ENCODE measurements at regions not wholly inside any gene's neighbourhood (a gene's known extent, or its start where the extent isn't known, plus 50 kb on each side); places are given as distances from the start of the nearest gene placed in this dataset.

GRCh38 chr14:54301359-54301758 is 95.4 kb upstream of the CDKN3 start:
- POLR2A ChIA-PET = no interaction called here
- Mint-ChIP-seq H3K27ac (no peak overlapping the region), H3K4me3 (no peak overlapping the region), H3K36me3 (no peaks in the 10 kb centered on the region), H3K9me3 (no peaks in the 10 kb centered on the region), H3K27me3 (peaks cover 10% of the 10 kb centered on the region), H3K4me1 (ENCODE audit: low read depth) (no peaks in the 10 kb centered on the region)
- intact Hi-C loops (cut with micrococcal nuclease) = no loop called here
- CTCF ChIA-PET = no interaction called here
- DNase-seq = no peak

- Mint-ChIP-seq H3K27me3 (peaks cover 2% of the 10 kb centered on the region), H3K4me3 (no peak overlapping the region), H3K9me3 (no peaks in the 10 kb centered on the region), H3K4me1 (ENCODE audit: low read depth) (no peaks in the 10 kb centered on the region), H3K36me3 (no peaks in the 10 kb centered on the region), H3K27ac (no peak overlapping the region)
- POLR2A ChIA-PET = no interaction called here
- CTCF ChIA-PET = interaction anchor here (2.0 kb wide), 1 partner anchor 41 kb away, joined by 6 read pairs; no protein-coding TSS in a partner anchor
- DNase-seq = no peak
- intact Hi-C loops (cut with micrococcal nuclease) = no loop called here
These were observed 90.0 kb upstream of the CDKN3 start for GRCh38 chr14:54306806-54307205.

- intact Hi-C loops (cut with micrococcal nuclease) = no loop called here
These were observed 87.2 kb upstream of the CDKN3 start for GRCh38 chr14:54309615-54310014.

GRCh38 chr14:54310151-54310850 is 86.5 kb upstream of the CDKN3 start:
- Mint-ChIP-seq H3K9me3 (no peaks in the 10 kb centered on the region), H3K36me3 (no peaks in the 10 kb centered on the region), H3K27me3 (peaks cover 5% of the 10 kb centered on the region), H3K4me1 (ENCODE audit: low read depth) (no peaks in the 10 kb centered on the region), H3K27ac (no peak overlapping the region), H3K4me3 (no peak overlapping the region)
- ChIA-PET POLR2A (no interaction called here), CTCF (no interaction called here)
- intact Hi-C loops (cut with micrococcal nuclease) = no loop called here
- no peak for DNase-seq

More at GRCh38 chr14:54309615-54310014, 87.2 kb upstream of the CDKN3 start:
- Mint-ChIP-seq H3K4me3 (no peak overlapping the region), H3K27ac (no peak overlapping the region), H3K9me3 (no peaks in the 10 kb centered on the region), H3K4me1 (ENCODE audit: low read depth) (no peaks in the 10 kb centered on the region), H3K36me3 (no peaks in the 10 kb centered on the region), H3K27me3 (peaks cover 2% of the 10 kb centered on the region)
- DNase-seq = no peak
- POLR2A ChIA-PET = no interaction called here
- CTCF ChIA-PET = no interaction called here

GRCh38 chr14:54310851-54311228 is 86.0 kb upstream of the CDKN3 start:
- ChIA-PET POLR2A (no interaction called here), CTCF (no interaction called here)
- H3K27ac Mint-ChIP-seq = no peak overlapping the region
- intact Hi-C loops (cut with micrococcal nuclease) = no loop called here
- no peaks in the 10 kb centered on the region for H3K9me3 Mint-ChIP-seq
- no peak overlapping the region for H3K4me3 Mint-ChIP-seq
- DNase-seq = no peak
- H3K4me1 Mint-ChIP-seq (ENCODE audit: low read depth) = no peaks in the 10 kb centered on the region
- no peaks in the 10 kb centered on the region for H3K36me3 Mint-ChIP-seq
- peaks cover 8% of the 10 kb centered on the region for H3K27me3 Mint-ChIP-seq

GRCh38 chr14:54312166-54312801 is 84.5 kb upstream of the CDKN3 start:
- CTCF ChIA-PET = interaction anchor here (0.6 to 2.2 kb wide), 3 partner anchors 35 to 741 kb away, joined by 3 to 6 read pairs (median 4); no protein-coding TSS in a partner anchor

GRCh38 chr14:54314365-54315104 is 82.3 kb upstream of the CDKN3 start:
- Mint-ChIP-seq H3K27me3 (peaks cover 8% of the 10 kb centered on the region), H3K4me3 (no peak overlapping the region), H3K27ac (no peak overlapping the region), H3K4me1 (ENCODE audit: low read depth) (no peaks in the 10 kb centered on the region), H3K36me3 (no peaks in the 10 kb centered on the region), H3K9me3 (no peaks in the 10 kb centered on the region)
- POLR2A ChIA-PET = no interaction called here
- CTCF ChIA-PET = interaction anchor here (2.2 kb wide), 1 partner anchor 33 kb away, joined by 6 read pairs; no protein-coding TSS in a partner anchor
- intact Hi-C loops (cut with micrococcal nuclease) = no loop called here
- DNase-seq = no peak

More at GRCh38 chr14:54312166-54312801, 84.5 kb upstream of the CDKN3 start:
- Mint-ChIP-seq H3K4me3 (no peak overlapping the region), H3K4me1 (ENCODE audit: low read depth) (no peaks in the 10 kb centered on the region), H3K36me3 (no peaks in the 10 kb centered on the region), H3K9me3 (no peaks in the 10 kb centered on the region), H3K27ac (no peak overlapping the region), H3K27me3 (peaks cover 8% of the 10 kb centered on the region)
- intact Hi-C loops (cut with micrococcal nuclease) = no loop called here
- DNase-seq = no peak
- POLR2A ChIA-PET = no interaction called here

GRCh38 chr14:54316652-54317051 is 80.2 kb upstream of the CDKN3 start:
- no peak for DNase-seq
- no peak overlapping the region for H3K27ac Mint-ChIP-seq
- peaks cover 14% of the 10 kb centered on the region for H3K27me3 Mint-ChIP-seq
- H3K9me3 Mint-ChIP-seq = no peaks in the 10 kb centered on the region
- intact Hi-C loops (cut with micrococcal nuclease) = no loop called here
- H3K4me3 Mint-ChIP-seq = no peak overlapping the region
- ChIA-PET POLR2A (no interaction called here), CTCF (no interaction called here)
- H3K36me3 Mint-ChIP-seq = no peaks in the 10 kb centered on the region
- no peaks in the 10 kb centered on the region for H3K4me1 Mint-ChIP-seq (ENCODE audit: low read depth)

GRCh38 chr14:54317391-54317790 is 79.4 kb upstream of the CDKN3 start:
- intact Hi-C loops (cut with micrococcal nuclease) = no loop called here
- ChIA-PET CTCF (interaction anchor here (0.7 kb wide), 1 partner anchor 44 kb away, joined by 3 read pairs; no protein-coding TSS in a partner anchor), POLR2A (no interaction called here)
- no peaks in the 10 kb centered on the region for H3K4me1 Mint-ChIP-seq (ENCODE audit: low read depth)
- peaks cover 16% of the 10 kb centered on the region for H3K27me3 Mint-ChIP-seq
- no peak overlapping the region for H3K4me3 Mint-ChIP-seq
- no peak overlapping the region for H3K27ac Mint-ChIP-seq
- DNase-seq = no peak
- no peaks in the 10 kb centered on the region for H3K36me3 Mint-ChIP-seq
- H3K9me3 Mint-ChIP-seq = no peaks in the 10 kb centered on the region

- H3K4me1 Mint-ChIP-seq (ENCODE audit: low read depth) = no peaks in the 10 kb centered on the region
- POLR2A ChIA-PET = no interaction called here
- H3K36me3 Mint-ChIP-seq = no peaks in the 10 kb centered on the region
- intact Hi-C loops (cut with micrococcal nuclease) = no loop called here
- CTCF ChIA-PET = no interaction called here
- no peak overlapping the region for H3K27ac Mint-ChIP-seq
- H3K4me3 Mint-ChIP-seq = no peak overlapping the region
- DNase-seq = no peak
- peaks cover 12% of the 10 kb centered on the region for H3K27me3 Mint-ChIP-seq
- H3K9me3 Mint-ChIP-seq = no peaks in the 10 kb centered on the region
These were observed 74.6 kb upstream of the CDKN3 start for GRCh38 chr14:54322246-54322645.

GRCh38 chr14:54322701-54323337 is 74.0 kb upstream of the CDKN3 start:
- Mint-ChIP-seq H3K4me3 (no peak overlapping the region), H3K27ac (no peak overlapping the region), H3K4me1 (ENCODE audit: low read depth) (no peaks in the 10 kb centered on the region), H3K36me3 (no peaks in the 10 kb centered on the region), H3K9me3 (no peaks in the 10 kb centered on the region), H3K27me3 (peaks cover 12% of the 10 kb centered on the region)
- ChIA-PET CTCF (no interaction called here), POLR2A (no interaction called here)
- DNase-seq = no peak
- intact Hi-C loops (cut with micrococcal nuclease) = no loop called here

- no peak for DNase-seq
- H3K36me3 Mint-ChIP-seq = no peaks in the 10 kb centered on the region
- H3K27ac Mint-ChIP-seq = no peak overlapping the region
- H3K4me1 Mint-ChIP-seq (ENCODE audit: low read depth) = no peaks in the 10 kb centered on the region
- no peaks in the 10 kb centered on the region for H3K9me3 Mint-ChIP-seq
- peaks cover 8% of the 10 kb centered on the region for H3K27me3 Mint-ChIP-seq
- intact Hi-C loops (cut with micrococcal nuclease) = no loop called here
- CTCF ChIA-PET = no interaction called here
- no peak overlapping the region for H3K4me3 Mint-ChIP-seq
- POLR2A ChIA-PET = no interaction called here
These were observed 71.0 kb upstream of the CDKN3 start for GRCh38 chr14:54325766-54326165.

All from activated CD4-positive, alpha-beta memory T cell treated with anti-CD3 and anti-CD28 coated beads for 36 hours (primary cell).